ENCODE measurements at regions not wholly inside any gene's neighbourhood (a gene's known extent, or its start where the extent isn't known, plus 50 kb on each side); places are given as distances from the start of the nearest gene placed in this dataset.

- no peak for FAIRE-seq
Observed at GRCh38 chr1:24983006-24983680, 53.1 kb upstream of the RUNX3 start.

GRCh38 chr1:24981631-24982005 lies 51.5 kb upstream of the RUNX3 start:
- FAIRE-seq = no peak

- FAIRE-seq = no peak
Observed at GRCh38 chr1:24980836-24981630, 51.0 kb upstream of the RUNX3 start.

Measured in A204.1 (cell line).